LNCaP clone FGC (cell line): ENCODE measurements at regions not wholly inside any gene's neighbourhood (a gene's known extent, or its start where the extent isn't known, plus 50 kb on each side); places are given as distances from the start of the nearest gene placed in this dataset.

Experiments
- DNase-seq: peaks from one replicate; pipeline ENCODE4 v3.0.0-alpha.2; 2011; ENCODE audit warnings: low read depth
- H3K4me3 ChIP-seq: 2 replicates; pipeline ENCODE4 v1.5.1; 2011; ENCODE audit warnings: mild to moderate bottlenecking, low read depth, low read length, control low read depth
- TF ChIP-seq, protein P1 (sequence below): IDR thresholded peaks from 2 replicates; pipeline ENCODE4 v1.5.1; 2012; ENCODE audit warnings: mild to moderate bottlenecking; ENCODE audit not compliant: control insufficient read depth, insufficient read depth; ENCODE audit errors: extremely low read depth

DNA sequence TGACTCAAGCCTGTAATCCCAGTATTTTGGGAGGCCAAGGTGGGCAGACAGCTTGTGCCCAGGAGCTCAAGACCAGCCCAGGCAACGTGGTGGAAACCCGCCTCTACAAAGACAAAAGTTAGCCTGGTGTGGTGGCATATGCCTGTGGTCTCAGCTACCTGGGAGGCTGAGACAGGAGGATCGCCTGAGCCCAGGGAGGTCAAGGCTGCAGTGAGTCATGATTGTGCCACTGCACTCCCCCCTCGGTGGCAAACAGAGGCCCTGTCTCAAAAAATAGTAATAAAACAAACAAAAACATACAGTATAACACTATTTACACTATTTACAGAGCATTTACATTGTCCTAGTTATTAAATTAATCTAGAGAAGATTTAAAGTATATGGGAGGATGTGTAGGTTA, 56.0 kb upstream of the PIM1 start:
- TF ChIP-seq, protein P1, sequence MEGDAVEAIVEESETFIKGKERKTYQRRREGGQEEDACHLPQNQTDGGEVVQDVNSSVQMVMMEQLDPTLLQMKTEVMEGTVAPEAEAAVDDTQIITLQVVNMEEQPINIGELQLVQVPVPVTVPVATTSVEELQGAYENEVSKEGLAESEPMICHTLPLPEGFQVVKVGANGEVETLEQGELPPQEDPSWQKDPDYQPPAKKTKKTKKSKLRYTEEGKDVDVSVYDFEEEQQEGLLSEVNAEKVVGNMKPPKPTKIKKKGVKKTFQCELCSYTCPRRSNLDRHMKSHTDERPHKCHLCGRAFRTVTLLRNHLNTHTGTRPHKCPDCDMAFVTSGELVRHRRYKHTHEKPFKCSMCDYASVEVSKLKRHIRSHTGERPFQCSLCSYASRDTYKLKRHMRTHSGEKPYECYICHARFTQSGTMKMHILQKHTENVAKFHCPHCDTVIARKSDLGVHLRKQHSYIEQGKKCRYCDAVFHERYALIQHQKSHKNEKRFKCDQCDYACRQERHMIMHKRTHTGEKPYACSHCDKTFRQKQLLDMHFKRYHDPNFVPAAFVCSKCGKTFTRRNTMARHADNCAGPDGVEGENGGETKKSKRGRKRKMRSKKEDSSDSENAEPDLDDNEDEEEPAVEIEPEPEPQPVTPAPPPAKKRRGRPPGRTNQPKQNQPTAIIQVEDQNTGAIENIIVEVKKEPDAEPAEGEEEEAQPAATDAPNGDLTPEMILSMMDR = no peak
- H3K4me3 ChIP-seq = no peak overlapping the region
- no peak for DNase-seq

DNA sequence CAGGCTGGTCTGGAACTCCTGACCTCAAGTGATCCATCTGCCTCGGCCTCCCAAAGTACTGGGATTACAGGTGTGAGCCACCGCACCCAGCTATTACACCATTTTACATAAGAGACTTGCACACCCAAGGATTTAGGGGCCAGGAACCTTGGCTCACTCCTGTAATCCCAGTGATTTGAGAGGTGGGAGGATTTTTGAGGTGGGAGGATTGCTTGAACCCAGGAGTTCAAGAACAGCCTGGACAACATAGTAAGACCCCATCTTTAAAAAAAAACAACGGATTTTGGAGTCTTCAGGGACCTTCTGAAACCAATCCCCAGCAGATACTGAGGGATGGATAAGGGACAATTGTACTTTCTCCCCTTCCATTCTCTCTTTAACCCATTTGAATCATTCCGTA, 55.3 kb upstream of the PIM1 start:
- no peak overlapping the region for H3K4me3 ChIP-seq
- TF ChIP-seq, protein P1 = no peak
- DNase-seq = no peak

DNA sequence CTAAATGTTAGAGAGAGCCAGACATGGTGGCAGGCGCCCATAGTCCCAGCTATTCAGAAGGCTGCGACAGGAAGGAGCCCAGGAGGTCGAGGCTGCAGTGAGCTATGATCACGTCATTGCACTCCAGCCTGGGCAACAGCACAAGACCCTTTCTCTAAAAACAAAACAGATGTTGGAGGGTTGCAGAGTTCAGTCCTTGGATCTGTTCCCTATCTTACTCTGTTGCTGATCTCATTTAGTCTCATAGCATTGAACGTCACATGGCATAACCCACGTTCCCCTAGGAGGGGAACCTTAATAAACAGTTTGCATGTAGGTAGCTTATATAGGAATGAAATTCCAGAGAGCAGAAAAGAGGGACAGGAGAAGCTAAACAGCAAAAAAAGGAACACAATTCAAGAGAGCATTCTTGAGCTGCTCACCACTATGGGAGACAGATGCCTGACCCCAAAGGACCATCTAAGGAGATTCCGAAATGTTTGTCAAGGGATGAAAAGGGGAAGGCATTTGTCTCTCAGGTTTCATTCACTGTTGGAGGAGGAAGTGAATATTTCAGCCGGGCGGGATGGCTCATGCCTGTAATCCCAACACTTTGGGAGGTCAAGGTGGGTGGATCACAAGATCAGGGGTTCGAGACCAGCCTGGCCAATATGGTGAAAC, 54.6 kb upstream of the PIM1 start:
- TF ChIP-seq, protein P1 = no peak
- H3K4me3 ChIP-seq = no peak overlapping the region
- DNase-seq = no peak

DNA sequence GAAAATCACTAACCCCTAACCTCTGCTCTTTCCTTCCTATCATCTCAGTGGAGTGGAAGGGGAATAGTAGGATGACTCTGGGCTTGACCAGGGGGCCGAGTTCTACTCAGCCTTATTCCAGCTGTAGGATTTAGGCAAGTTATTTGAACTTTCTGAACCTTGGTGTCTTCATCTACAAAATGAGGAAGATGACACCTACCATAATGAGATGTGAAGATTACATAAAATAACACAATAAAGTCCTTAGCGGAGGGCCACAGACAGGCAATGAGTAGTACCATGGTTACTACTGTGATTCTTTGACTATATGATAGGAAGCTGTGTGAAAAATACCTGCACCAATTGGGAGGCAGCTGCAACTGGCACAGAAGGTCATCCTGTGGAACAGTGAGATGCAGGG, 53.6 kb upstream of the PIM1 start:
- H3K4me3 ChIP-seq = no peak overlapping the region
- TF ChIP-seq, protein P1 = no peak
- no peak for DNase-seq

DNA sequence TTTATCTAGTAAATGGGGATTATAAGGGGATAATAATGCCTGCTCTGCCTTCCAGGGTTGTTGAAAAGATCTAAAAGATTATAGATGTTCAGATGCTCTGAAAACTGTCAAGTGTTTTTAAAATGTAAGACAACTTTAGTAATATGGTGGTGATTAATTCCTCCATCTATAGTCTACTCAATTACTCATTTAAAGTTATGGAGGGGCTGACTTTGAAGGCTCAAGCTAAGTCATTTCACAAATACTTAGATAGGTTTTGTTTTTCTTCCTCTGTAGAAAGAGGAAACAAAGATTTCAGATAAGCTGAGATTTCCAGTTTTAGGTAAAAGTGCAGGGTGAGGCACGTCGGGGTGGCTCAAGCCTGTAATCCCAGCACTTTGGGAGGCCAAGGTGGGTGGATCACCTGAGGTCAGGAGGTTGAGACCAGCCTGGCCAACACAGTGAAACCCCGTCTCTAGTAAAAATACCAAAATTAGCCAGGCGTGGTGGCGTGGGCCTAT, 50.5 kb upstream of the PIM1 start:
- no peak overlapping the region for H3K4me3 ChIP-seq
- no peak for DNase-seq
- TF ChIP-seq, protein P1 = no peak
